AG20443 (cell line): ENCODE measurements at regions not wholly inside any gene's neighbourhood (a gene's known extent, or its start where the extent isn't known, plus 50 kb on each side); places are given as distances from the start of the nearest gene placed in this dataset.
"Not testable (repeated sequence)": the region's sequence is repeated elsewhere in the genome, so short reads cannot be mapped to it uniquely, and the experiment has no call there.

Experiments used
- DNase-seq: peaks from one replicate; pipeline ENCODE4 v3.0.0; 2012; ENCODE audit warnings: low spot score, mixed read lengths

GRCh38 chr21:36247316-36248010, 72.5 kb upstream of the MORC3 start:
- no peak for DNase-seq

- DNase-seq: no peak
These were observed 70.2 kb upstream of the MORC3 start for GRCh38 chr21:36249576-36250422.

GRCh38 chr21:36250423-36251075, 69.4 kb upstream of the MORC3 start:
- no peak for DNase-seq

- DNase-seq: no peak
These were observed 65.7 kb upstream of the MORC3 start for GRCh38 chr21:36254106-36254941.

- no peak for DNase-seq
These were observed 64.3 kb upstream of the MORC3 start for GRCh38 chr21:36255663-36256062.

- DNase-seq: no peak
These were observed 62.3 kb upstream of the MORC3 start for GRCh38 chr21:36257657-36258056.

- peak; percentile 79 for DNase-seq
These were observed 59.8 kb upstream of the MORC3 start for GRCh38 chr21:36260030-36260787.

- DNase-seq: no peak
These were observed 59.2 kb upstream of the MORC3 start for GRCh38 chr21:36260802-36261201.

- no peak for DNase-seq
These were observed 58.5 kb upstream of the MORC3 start for GRCh38 chr21:36261459-36261858.

GRCh38 chr21:36263797-36264196, 56.2 kb upstream of the MORC3 start:
- DNase-seq: no peak

- no peak for DNase-seq
These were observed 54.6 kb upstream of the MORC3 start for GRCh38 chr21:36265431-36265830.

GRCh38 chr21:36267828-36268227, 52.2 kb upstream of the MORC3 start:
- DNase-seq: not testable (repeated sequence)

- not testable (repeated sequence) for DNase-seq
These were observed 51.7 kb upstream of the MORC3 start for GRCh38 chr21:36268264-36268663.
